Activated naive CD4-positive, alpha-beta T cell treated with anti-CD3 and anti-CD28 coated beads, Interleukin-2, amount 10 ng/mL, durations not matched to agents 7 days and 5 days (primary cell): ENCODE measurements at regions not wholly inside any gene's neighbourhood (a gene's known extent, or its start where the extent isn't known, plus 50 kb on each side); places are given as distances from the start of the nearest gene placed in this dataset.

Source experiments
- CTCF ChIA-PET: fragments of 350-600 bp; sonication (Branson Sonifier 250); formaldehyde crosslinking; loops from one replicate; lab custom pipeline; 2021; ENCODE audit warnings: antibody characterized with exemption; lab: Charles Lee
- DNase-seq: peaks from one replicate; pipeline ENCODE4 v3.0.0-alpha.2; 2020
- H3K27ac Mint-ChIP-seq: one replicate; pipeline ENCODE4 v1.8.0; 2021; ENCODE audit warnings: mild to moderate bottlenecking, moderate library complexity, mixed read lengths
- H3K27me3 Mint-ChIP-seq: one replicate; pipeline ENCODE4 v1.8.0; 2021; ENCODE audit warnings: mild to moderate bottlenecking, mixed read lengths
- H3K36me3 Mint-ChIP-seq: one replicate; pipeline ENCODE4 v1.8.0; 2021; ENCODE audit warnings: mixed read lengths
- H3K4me1 Mint-ChIP-seq: one replicate; pipeline ENCODE4 v1.8.0; 2021; ENCODE audit warnings: mixed read lengths
- H3K4me3 Mint-ChIP-seq: one replicate; pipeline ENCODE4 v1.8.0; 2021; ENCODE audit warnings: mild to moderate bottlenecking, moderate library complexity, mixed read lengths
- H3K9me3 Mint-ChIP-seq: one replicate; pipeline ENCODE4 v1.8.0; 2021; ENCODE audit warnings: mixed read lengths

GRCh38 chr16:35532576-35532975 is 2073.2 kb downstream of the TP53TG3F start:
- Mint-ChIP-seq H3K4me3 (no peak overlapping the region), H3K36me3 (no peaks in the 10 kb centered on the region), H3K27me3 (no peaks in the 10 kb centered on the region), H3K4me1 (no peaks in the 10 kb centered on the region), H3K9me3 (peaks cover 25% of the 10 kb centered on the region), H3K27ac (no peak overlapping the region)
- CTCF ChIA-PET, result no interaction called here
- DNase-seq, result no peak

GRCh38 chr16:35533683-35534082 is 2074.3 kb downstream of the TP53TG3F start:
- no peaks in the 10 kb centered on the region for H3K36me3 Mint-ChIP-seq
- peaks cover 21% of the 10 kb centered on the region for H3K9me3 Mint-ChIP-seq
- no peaks in the 10 kb centered on the region for H3K27me3 Mint-ChIP-seq
- no peak overlapping the region for H3K4me3 Mint-ChIP-seq
- DNase-seq, result no peak
- H3K27ac Mint-ChIP-seq, result no peak overlapping the region
- no peaks in the 10 kb centered on the region for H3K4me1 Mint-ChIP-seq
- CTCF ChIA-PET, result no interaction called here

DNA sequence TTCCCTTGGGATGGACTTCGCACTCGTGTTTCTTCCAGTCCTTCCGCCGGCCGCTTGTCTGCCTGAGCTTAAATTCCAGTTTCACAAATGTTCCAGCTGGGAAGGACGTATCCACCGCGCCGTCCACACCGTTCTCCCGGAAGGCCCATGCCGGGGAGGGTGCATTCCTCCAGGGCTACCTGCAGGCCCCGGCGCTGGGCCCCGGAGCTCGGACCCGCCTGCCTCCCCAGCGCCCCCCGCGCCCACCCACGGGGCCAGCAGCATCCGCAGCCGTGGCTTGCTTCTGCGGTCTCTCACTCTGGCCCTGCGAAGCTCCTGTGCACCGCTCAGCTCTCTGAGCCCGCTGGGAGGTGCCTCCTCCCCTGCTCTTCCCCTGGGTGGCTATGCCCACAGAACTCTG is 2084.1 kb downstream of the TP53TG3F start:
- DNase-seq, result no peak
- Mint-ChIP-seq H3K36me3 (no peaks in the 10 kb centered on the region), H3K4me1 (no peaks in the 10 kb centered on the region), H3K4me3 (no peak overlapping the region), H3K9me3 (peaks cover 19% of the 10 kb centered on the region), H3K27me3 (no peaks in the 10 kb centered on the region), H3K27ac (no peak overlapping the region)
- CTCF ChIA-PET, result no interaction called here

GRCh38 chr16:35552763-35553162 is 2093.4 kb downstream of the TP53TG3F start:
- Mint-ChIP-seq H3K4me3 (no peak overlapping the region), H3K9me3 (peaks cover 18% of the 10 kb centered on the region), H3K27ac (no peak overlapping the region), H3K27me3 (no peaks in the 10 kb centered on the region), H3K4me1 (no peaks in the 10 kb centered on the region), H3K36me3 (no peaks in the 10 kb centered on the region)
- DNase-seq, result no peak
- CTCF ChIA-PET, result interaction anchor here (0.7 kb wide), 1 partner anchor 11 kb away, joined by 3 read pairs; no protein-coding TSS in a partner anchor

DNA sequence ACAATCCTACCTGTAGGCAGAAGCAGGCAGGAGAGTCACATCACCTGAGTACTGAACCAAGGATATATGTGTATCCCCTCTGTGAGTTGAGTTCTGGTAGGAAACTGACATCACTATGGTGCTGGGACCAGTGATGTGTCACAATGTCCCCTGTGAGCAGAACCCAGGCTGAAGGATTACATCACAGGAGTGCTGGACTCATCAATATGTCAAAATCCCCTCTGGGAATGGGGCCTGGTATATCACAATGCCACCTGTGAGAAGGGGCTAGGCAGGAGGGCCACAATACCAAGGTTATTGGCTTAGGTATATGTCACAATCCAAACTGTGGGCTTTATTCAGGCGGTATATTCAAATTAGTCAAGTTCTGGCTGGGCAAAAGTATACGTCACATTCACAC is 2098.3 kb downstream of the TP53TG3F start:
- no peaks in the 10 kb centered on the region for H3K36me3 Mint-ChIP-seq
- peaks cover 16% of the 10 kb centered on the region for H3K9me3 Mint-ChIP-seq
- no peaks in the 10 kb centered on the region for H3K4me1 Mint-ChIP-seq

DNA sequence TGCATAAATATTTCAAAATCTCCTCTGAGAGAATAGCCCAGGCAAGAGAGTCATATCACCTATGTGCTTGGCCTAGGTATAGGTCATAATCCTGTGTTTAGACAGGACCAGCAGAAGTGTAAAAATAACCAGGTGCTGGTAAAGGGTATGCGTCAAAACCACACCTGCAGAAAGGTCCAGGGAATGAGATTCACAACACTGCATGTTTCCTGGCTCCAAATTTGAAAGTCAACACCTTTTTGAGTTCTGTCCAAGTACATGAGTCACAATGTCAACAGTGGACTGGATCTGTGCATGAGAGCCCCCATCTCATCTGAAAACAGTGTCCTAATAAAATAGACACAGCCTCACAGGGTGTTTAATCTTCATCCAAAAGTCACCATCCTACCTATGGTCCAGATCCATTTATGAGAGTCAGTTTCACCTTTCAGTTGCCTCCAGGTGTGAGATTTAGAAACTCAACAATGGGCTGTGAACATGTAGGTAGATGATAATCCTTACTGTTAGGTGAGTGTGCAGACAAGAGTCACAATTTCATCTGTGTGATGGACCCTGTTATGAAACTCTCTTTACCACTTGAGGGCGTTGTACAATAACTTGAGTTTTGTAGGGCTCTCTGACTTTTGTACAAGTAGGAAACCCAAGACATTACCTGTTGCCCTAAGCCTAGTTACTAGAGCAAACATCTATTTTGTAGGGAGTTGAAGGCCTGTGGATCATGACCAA is 2100.7 kb downstream of the TP53TG3F start:
- H3K27me3 Mint-ChIP-seq, result no peaks in the 10 kb centered on the region
- no peak overlapping the region for H3K4me3 Mint-ChIP-seq
- no peaks in the 10 kb centered on the region for H3K4me1 Mint-ChIP-seq
- CTCF ChIA-PET, result no interaction called here
- no peaks in the 10 kb centered on the region for H3K36me3 Mint-ChIP-seq
- peaks cover 13% of the 10 kb centered on the region for H3K9me3 Mint-ChIP-seq
- DNase-seq, result no peak
- H3K27ac Mint-ChIP-seq, result no peak overlapping the region

More for the DNA sequence above, 2098.3 kb downstream of the TP53TG3F start:
- no peak overlapping the region for H3K4me3 Mint-ChIP-seq
- CTCF ChIA-PET, result no interaction called here
- H3K27me3 Mint-ChIP-seq, result no peaks in the 10 kb centered on the region
- no peak for DNase-seq
- no peak overlapping the region for H3K27ac Mint-ChIP-seq

GRCh38 chr16:35560637-35560984 is 2101.2 kb downstream of the TP53TG3F start:
- no peak for DNase-seq
- Mint-ChIP-seq H3K27me3 (no peaks in the 10 kb centered on the region), H3K9me3 (peaks cover 15% of the 10 kb centered on the region), H3K36me3 (no peaks in the 10 kb centered on the region), H3K4me3 (no peak overlapping the region), H3K4me1 (no peaks in the 10 kb centered on the region), H3K27ac (no peak overlapping the region)
- CTCF ChIA-PET, result no interaction called here

- Mint-ChIP-seq H3K27ac (no peak overlapping the region), H3K4me1 (no peaks in the 10 kb centered on the region), H3K4me3 (no peak overlapping the region), H3K36me3 (no peaks in the 10 kb centered on the region), H3K9me3 (peaks cover 21% of the 10 kb centered on the region), H3K27me3 (no peaks in the 10 kb centered on the region)
- CTCF ChIA-PET, result no interaction called here
- no peak for DNase-seq
These were observed 2101.9 kb downstream of the TP53TG3F start for GRCh38 chr16:35561346-35561745.

DNA sequence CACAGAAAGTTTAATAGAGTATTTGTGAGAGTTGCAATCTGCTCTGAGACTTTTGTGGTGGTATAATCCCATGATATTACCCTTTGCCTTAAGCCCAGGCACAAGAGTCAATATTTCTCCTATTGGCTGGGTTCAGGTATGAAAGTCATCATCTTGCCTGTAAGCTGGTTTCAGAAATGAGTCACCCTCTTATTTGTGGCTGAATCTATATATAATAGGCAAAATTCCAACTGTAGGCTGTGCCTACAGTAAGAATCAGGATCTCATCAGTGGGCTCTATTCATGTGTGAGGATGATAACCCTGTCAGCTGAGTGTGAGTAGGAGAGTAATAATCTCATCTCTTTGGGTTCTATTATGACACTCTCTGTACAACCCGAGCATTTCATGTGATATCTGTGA is 2103.1 kb downstream of the TP53TG3F start:
- CTCF ChIA-PET, result no interaction called here
- no peaks in the 10 kb centered on the region for H3K27me3 Mint-ChIP-seq
- no peaks in the 10 kb centered on the region for H3K4me1 Mint-ChIP-seq
- no peak for DNase-seq
- no peak overlapping the region for H3K27ac Mint-ChIP-seq
- H3K4me3 Mint-ChIP-seq, result no peak overlapping the region
- no peaks in the 10 kb centered on the region for H3K36me3 Mint-ChIP-seq
- H3K9me3 Mint-ChIP-seq, result peaks cover 29% of the 10 kb centered on the region

- peaks cover 29% of the 10 kb centered on the region for H3K9me3 Mint-ChIP-seq
These were observed 2103.5 kb downstream of the TP53TG3F start for GRCh38 chr16:35562919-35563318.

DNA sequence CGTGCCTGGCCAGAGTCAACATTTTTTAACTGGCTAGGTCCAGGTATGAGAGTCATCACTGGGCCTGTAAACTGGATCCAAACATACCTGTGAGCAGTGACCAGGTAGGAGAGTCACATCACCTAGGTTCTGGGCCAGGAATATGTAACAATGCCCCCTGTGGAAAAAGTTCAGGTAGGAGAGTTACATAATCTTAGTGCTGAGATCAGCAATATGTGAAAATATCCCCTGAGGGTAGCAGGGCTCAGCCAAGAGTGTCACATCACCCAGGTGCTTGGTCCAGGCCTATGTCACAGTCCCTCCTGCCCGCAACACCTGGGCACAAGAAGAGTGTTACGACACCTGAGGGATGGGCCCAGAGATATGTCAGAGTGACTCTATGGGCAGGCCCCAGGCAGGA is 2104.7 kb downstream of the TP53TG3F start:
- Mint-ChIP-seq H3K36me3 (no peaks in the 10 kb centered on the region), H3K27ac (no peak overlapping the region), H3K9me3 (peaks cover 29% of the 10 kb centered on the region), H3K4me1 (no peaks in the 10 kb centered on the region), H3K27me3 (no peaks in the 10 kb centered on the region), H3K4me3 (no peak overlapping the region)
- CTCF ChIA-PET, result interaction anchor here (1.0 kb wide), 1 partner anchor 12 kb away, joined by 3 read pairs; no protein-coding TSS in a partner anchor
- no peak for DNase-seq

More at GRCh38 chr16:35562919-35563318, 2103.5 kb downstream of the TP53TG3F start:
- no peaks in the 10 kb centered on the region for H3K4me1 Mint-ChIP-seq
- H3K36me3 Mint-ChIP-seq, result no peaks in the 10 kb centered on the region
- H3K27me3 Mint-ChIP-seq, result no peaks in the 10 kb centered on the region
- DNase-seq, result no peak
- no peak overlapping the region for H3K4me3 Mint-ChIP-seq
- CTCF ChIA-PET, result no interaction called here
- no peak overlapping the region for H3K27ac Mint-ChIP-seq

GRCh38 chr16:35564889-35565288 is 2105.5 kb downstream of the TP53TG3F start:
- no peak overlapping the region for H3K27ac Mint-ChIP-seq
- no peak overlapping the region for H3K4me3 Mint-ChIP-seq
- no peaks in the 10 kb centered on the region for H3K27me3 Mint-ChIP-seq
- DNase-seq, result no peak
- no peaks in the 10 kb centered on the region for H3K4me1 Mint-ChIP-seq
- CTCF ChIA-PET, result no interaction called here
- no peaks in the 10 kb centered on the region for H3K36me3 Mint-ChIP-seq
- H3K9me3 Mint-ChIP-seq, result peaks cover 29% of the 10 kb centered on the region

DNA sequence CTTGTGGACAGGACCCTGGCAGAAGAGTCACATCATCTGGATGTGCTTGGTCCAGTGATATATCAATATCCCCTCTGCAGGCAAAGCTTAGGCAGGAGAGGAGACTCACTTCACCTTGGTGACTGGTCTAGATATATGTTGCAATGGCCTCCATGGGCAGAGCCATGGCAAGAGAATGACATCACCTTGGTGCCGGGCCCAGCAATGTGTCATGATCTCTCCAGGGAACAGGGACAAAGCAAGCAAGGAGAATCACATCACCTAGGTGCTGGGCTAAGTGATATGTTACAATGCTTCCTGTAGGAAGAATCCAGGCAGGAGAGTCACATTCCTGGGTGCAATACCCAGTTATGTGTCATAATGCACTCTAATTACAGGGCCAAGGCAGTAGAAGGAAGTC is 2106.2 kb downstream of the TP53TG3F start:
- CTCF ChIA-PET, result no interaction called here
- peaks cover 29% of the 10 kb centered on the region for H3K9me3 Mint-ChIP-seq
- no peak overlapping the region for H3K27ac Mint-ChIP-seq
- H3K4me3 Mint-ChIP-seq, result no peak overlapping the region
- H3K36me3 Mint-ChIP-seq, result no peaks in the 10 kb centered on the region
- no peaks in the 10 kb centered on the region for H3K27me3 Mint-ChIP-seq
- H3K4me1 Mint-ChIP-seq, result no peaks in the 10 kb centered on the region
- DNase-seq, result no peak

- DNase-seq, result no peak
- Mint-ChIP-seq H3K27me3 (no peaks in the 10 kb centered on the region), H3K36me3 (no peaks in the 10 kb centered on the region), H3K27ac (no peak overlapping the region), H3K9me3 (peaks cover 47% of the 10 kb centered on the region), H3K4me1 (no peaks in the 10 kb centered on the region), H3K4me3 (no peak overlapping the region)
- CTCF ChIA-PET, result no interaction called here
These were observed 2110.0 kb downstream of the TP53TG3F start for GRCh38 chr16:35569413-35569812.

DNA sequence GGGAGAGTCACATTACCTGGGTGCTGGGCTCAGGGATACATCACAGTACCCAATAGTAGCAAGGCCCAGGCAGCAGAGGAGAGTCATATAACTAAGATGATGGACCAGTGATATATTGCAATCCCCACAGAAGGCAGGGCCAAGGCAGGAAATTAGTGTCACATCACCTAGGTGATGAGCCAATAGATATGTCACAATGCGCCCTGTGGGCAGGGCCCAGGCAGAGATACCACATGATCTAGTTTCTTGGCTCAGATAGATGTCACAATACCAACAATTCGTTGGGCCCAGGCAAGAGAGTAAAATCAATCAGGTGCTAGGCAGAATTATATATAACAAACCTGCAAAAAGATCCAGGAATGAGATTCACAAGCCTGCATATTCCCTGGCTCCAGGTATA is 2111.5 kb downstream of the TP53TG3F start:
- H3K36me3 Mint-ChIP-seq, result no peaks in the 10 kb centered on the region
- peaks cover 46% of the 10 kb centered on the region for H3K9me3 Mint-ChIP-seq
- no peaks in the 10 kb centered on the region for H3K4me1 Mint-ChIP-seq
- CTCF ChIA-PET, result no interaction called here
- no peak overlapping the region for H3K4me3 Mint-ChIP-seq
- no peak for DNase-seq
- H3K27me3 Mint-ChIP-seq, result no peaks in the 10 kb centered on the region
- H3K27ac Mint-ChIP-seq, result no peak overlapping the region
